ENCODE measurements at regions not wholly inside any gene's neighbourhood (a gene's known extent, or its start where the extent isn't known, plus 50 kb on each side); places are given as distances from the start of the nearest gene placed in this dataset.
"Not testable (repeated sequence)": the region's sequence is repeated elsewhere in the genome, so short reads cannot be mapped to it uniquely, and the experiment has no call there.

GRCh38 chr14:99036611-99037293, 235.2 kb downstream of the BCL11B start:
- no peak overlapping the region for H3K27ac Mint-ChIP-seq (ENCODE audit: unreplicated experiment)
- DNase-seq (ENCODE audit: low spot score): no peak
- no peak overlapping the region for H3K4me3 Mint-ChIP-seq (ENCODE audit: unreplicated experiment)
- peaks cover 7% of the 10 kb centered on the region for H3K27me3 Mint-ChIP-seq (ENCODE audit: unreplicated experiment)
- no peaks in the 10 kb centered on the region for H3K9me3 Mint-ChIP-seq (ENCODE audit: unreplicated experiment)
- H3K36me3 Mint-ChIP-seq (ENCODE audit: low read depth, unreplicated experiment): no peaks in the 10 kb centered on the region
- peaks cover 3% of the 10 kb centered on the region for H3K4me1 Mint-ChIP-seq (ENCODE audit: unreplicated experiment)
- TF ChIP-seq CTCF (IDR thresholded peaks at IDR 0.05; ENCODE audit: unreplicated experiment): no peak

- not testable (repeated sequence) for H3K4me3 Mint-ChIP-seq (ENCODE audit: unreplicated experiment); H3K27me3 Mint-ChIP-seq (ENCODE audit: unreplicated experiment); H3K9me3 Mint-ChIP-seq (ENCODE audit: unreplicated experiment); H3K36me3 Mint-ChIP-seq (ENCODE audit: low read depth, unreplicated experiment); H3K27ac Mint-ChIP-seq (ENCODE audit: unreplicated experiment); DNase-seq (ENCODE audit: low spot score); H3K4me1 Mint-ChIP-seq (ENCODE audit: unreplicated experiment)
These were observed 234.7 kb downstream of the BCL11B start for GRCh38 chr14:99037326-99037725.

GRCh38 chr14:99037777-99038430, 234.1 kb downstream of the BCL11B start:
- Mint-ChIP-seq H3K36me3 (ENCODE audit: low read depth, unreplicated experiment) (no peaks in the 10 kb centered on the region), H3K4me3 (ENCODE audit: unreplicated experiment) (no peak overlapping the region), H3K4me1 (ENCODE audit: unreplicated experiment) (peaks cover 3% of the 10 kb centered on the region), H3K9me3 (ENCODE audit: unreplicated experiment) (no peaks in the 10 kb centered on the region), H3K27ac (ENCODE audit: unreplicated experiment) (no peak overlapping the region), H3K27me3 (ENCODE audit: unreplicated experiment) (peaks cover 7% of the 10 kb centered on the region)
- no peak for TF ChIP-seq CTCF (IDR thresholded peaks at IDR 0.05; ENCODE audit: unreplicated experiment)
- no peak for DNase-seq (ENCODE audit: low spot score)

GRCh38 chr14:99038431-99038820, 233.6 kb downstream of the BCL11B start:
- H3K9me3 Mint-ChIP-seq (ENCODE audit: unreplicated experiment): no peaks in the 10 kb centered on the region
- TF ChIP-seq CTCF (IDR thresholded peaks at IDR 0.05; ENCODE audit: unreplicated experiment): no peak
- no peak overlapping the region for H3K27ac Mint-ChIP-seq (ENCODE audit: unreplicated experiment)
- peaks cover 3% of the 10 kb centered on the region for H3K4me1 Mint-ChIP-seq (ENCODE audit: unreplicated experiment)
- peaks cover 7% of the 10 kb centered on the region for H3K27me3 Mint-ChIP-seq (ENCODE audit: unreplicated experiment)
- H3K4me3 Mint-ChIP-seq (ENCODE audit: unreplicated experiment): no peak overlapping the region
- no peaks in the 10 kb centered on the region for H3K36me3 Mint-ChIP-seq (ENCODE audit: low read depth, unreplicated experiment)
- no peak for DNase-seq (ENCODE audit: low spot score)

GRCh38 chr14:99039331-99040041, 232.5 kb downstream of the BCL11B start:
- Mint-ChIP-seq H3K27me3 (ENCODE audit: unreplicated experiment) (peaks cover 7% of the 10 kb centered on the region), H3K4me3 (ENCODE audit: unreplicated experiment) (no peak overlapping the region), H3K9me3 (ENCODE audit: unreplicated experiment) (no peaks in the 10 kb centered on the region), H3K4me1 (ENCODE audit: unreplicated experiment) (peaks cover 3% of the 10 kb centered on the region), H3K36me3 (ENCODE audit: low read depth, unreplicated experiment) (no peaks in the 10 kb centered on the region), H3K27ac (ENCODE audit: unreplicated experiment) (no peak overlapping the region)
- no peak for DNase-seq (ENCODE audit: low spot score)
- no peak for TF ChIP-seq CTCF (IDR thresholded peaks at IDR 0.05; ENCODE audit: unreplicated experiment)
